Right atrium auricular region (tissue), 2 donors: ENCODE measurements at regions not wholly inside any gene's neighbourhood (a gene's known extent, or its start where the extent isn't known, plus 50 kb on each side); places are given as distances from the start of the nearest gene placed in this dataset.

Experiments
- DNase-seq: peaks from one replicate; pipeline ENCODE4 v3.0.0-alpha.2; 2019; ENCODE audit warnings: low spot score
- H3K27ac ChIP-seq, 2 donors: fragments of 200-600 bp; sonication (generic); 1 replicate in 1 of 2; 2 replicates in 1 of 2; pipeline ENCODE4 v1.5.1; 2016 to 2019
- H3K27me3 ChIP-seq, 2 donors: fragments of 200-600 bp; sonication (generic); one replicate each; pipeline versions ENCODE4 v1.5.1 to v1.6.0; 2017 to 2019
- H3K36me3 ChIP-seq: fragments of 200-600 bp; sonication (generic); one replicate; pipeline ENCODE4 v1.5.1; 2016
- H3K4me1 ChIP-seq, 2 donors: fragments of 200-600 bp; sonication (generic); one replicate each; pipeline versions ENCODE4 v1.5.1 to v1.6.0; 2017 to 2019
- H3K4me3 ChIP-seq, 2 donors: fragments of 200-600 bp; sonication (generic); 1 replicate in 1 of 2; 2 replicates in 1 of 2; pipeline ENCODE4 v1.5.1; 2017 to 2019; ENCODE audit warnings: mild to moderate bottlenecking in 1 of 2, moderate library complexity in 1 of 2
- H3K9me3 ChIP-seq, 2 donors: fragments of 200-600 bp; sonication (generic); one replicate each; pipeline ENCODE4 v1.5.1; 2019
- CTCF ChIP-seq, 2 donors: fragments of 200-600 bp; sonication (generic); IDR thresholded peaks; one replicate each; pipeline ENCODE4 v1.5.1; 2019; ENCODE audit warnings: antibody characterized with exemption in 2 of 2

DNA sequence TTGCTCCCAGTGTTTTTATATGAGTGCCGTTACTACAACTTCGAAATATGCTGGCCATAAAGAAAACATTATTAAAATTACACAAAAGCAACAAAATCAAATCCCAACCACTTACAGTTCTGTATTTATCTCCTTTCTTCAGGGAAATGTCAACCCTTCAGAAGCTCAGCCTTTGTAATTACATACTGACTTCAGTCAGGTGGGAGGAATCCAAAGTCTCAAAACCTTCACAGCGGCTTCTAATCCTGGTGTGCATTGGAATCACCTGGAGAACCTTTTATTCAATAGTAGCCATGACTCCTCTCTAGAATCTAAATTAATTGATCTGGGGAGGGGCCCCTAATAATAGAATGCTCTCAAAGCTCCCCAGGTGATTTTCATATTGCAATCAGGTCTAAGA lies 463.7 kb upstream of the ARHGEF26 start:
- DNase-seq = no peak
- no peaks in the 10 kb centered on the region for H3K4me1 ChIP-seq
- no peak for TF ChIP-seq CTCF (IDR thresholded peaks at IDR 0.05)
- no peak overlapping the region for H3K4me3 ChIP-seq
- no peak overlapping the region for H3K27ac ChIP-seq
- H3K27me3 ChIP-seq = no peaks in the 10 kb centered on the region
- no peaks in the 10 kb centered on the region for H3K9me3 ChIP-seq
- H3K36me3 ChIP-seq = no peaks in the 10 kb centered on the region

DNA sequence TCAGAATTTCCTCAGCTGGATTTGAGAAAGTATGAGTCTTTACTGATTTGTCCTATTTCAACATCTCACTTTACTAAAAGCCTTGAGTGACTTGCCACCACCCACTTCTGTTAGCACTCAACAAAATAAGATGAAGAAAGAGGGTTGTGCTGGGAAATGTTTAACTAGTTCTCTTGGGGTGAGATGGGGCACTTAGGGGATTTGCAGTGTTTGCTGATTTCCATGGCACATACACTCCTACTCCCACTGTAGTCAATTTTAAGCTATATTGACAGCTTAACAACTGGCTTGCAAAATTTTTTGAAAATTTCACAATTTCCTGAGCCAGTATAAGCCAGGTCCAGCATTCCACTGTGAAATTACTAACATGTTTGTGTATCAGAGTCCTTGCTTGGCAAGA lies 463.1 kb upstream of the ARHGEF26 start:
- no peak for TF ChIP-seq CTCF (IDR thresholded peaks at IDR 0.05)
- Histone ChIP-seq H3K4me3 (no peak overlapping the region), H3K36me3 (no peaks in the 10 kb centered on the region), H3K4me1 (no peaks in the 10 kb centered on the region), H3K27ac (no peak overlapping the region), H3K9me3 (no peaks in the 10 kb centered on the region), H3K27me3 (no peaks in the 10 kb centered on the region)
- no peak for DNase-seq

GRCh38 chr3:153666991-153667740 lies 454.0 kb upstream of the ARHGEF26 start:
- no peaks in the 10 kb centered on the region for H3K27me3 ChIP-seq
- no peak overlapping the region for H3K27ac ChIP-seq
- no peak overlapping the region for H3K4me3 ChIP-seq
- no peaks in the 10 kb centered on the region for H3K36me3 ChIP-seq
- H3K9me3 ChIP-seq = no peaks in the 10 kb centered on the region
- no peak for DNase-seq
- no peaks in the 10 kb centered on the region for H3K4me1 ChIP-seq
- no peak for TF ChIP-seq CTCF (IDR thresholded peaks at IDR 0.05)

GRCh38 chr3:153669527-153669926 lies 451.7 kb upstream of the ARHGEF26 start:
- no peak overlapping the region for H3K27ac ChIP-seq
- no peaks in the 10 kb centered on the region for H3K36me3 ChIP-seq
- no peaks in the 10 kb centered on the region for H3K4me1 ChIP-seq
- TF ChIP-seq CTCF (IDR thresholded peaks at IDR 0.05) = no peak
- DNase-seq = no peak
- no peaks in the 10 kb centered on the region for H3K27me3 ChIP-seq
- no peak overlapping the region for H3K4me3 ChIP-seq
- H3K9me3 ChIP-seq = no peaks in the 10 kb centered on the region

DNA sequence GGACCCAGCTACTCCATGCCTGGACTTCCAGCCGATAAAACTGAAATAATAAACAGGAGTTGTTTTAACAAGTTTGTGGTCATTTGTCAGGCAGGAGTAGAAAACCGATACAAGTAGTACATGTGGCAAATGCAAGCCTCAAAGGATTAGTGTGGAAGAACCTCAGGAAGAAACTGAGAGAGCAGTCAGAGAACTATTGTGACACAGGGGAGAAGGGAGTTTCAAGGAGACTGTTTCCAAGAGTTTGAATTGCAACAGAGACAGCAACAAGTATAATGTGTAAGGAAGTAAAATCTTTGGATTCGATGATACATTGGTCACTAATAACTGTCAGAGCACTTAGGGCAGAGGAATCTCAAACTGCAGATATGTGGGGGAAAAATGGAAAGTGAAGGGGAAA lies 450.6 kb upstream of the ARHGEF26 start:
- TF ChIP-seq CTCF (IDR thresholded peaks at IDR 0.05) = no peak

GRCh38 chr3:153673853-153674252 lies 447.3 kb upstream of the ARHGEF26 start:
- TF ChIP-seq CTCF (IDR thresholded peaks at IDR 0.05) = no peak
- no peaks in the 10 kb centered on the region for H3K27me3 ChIP-seq
- H3K9me3 ChIP-seq = no peaks in the 10 kb centered on the region
- no peak overlapping the region for H3K4me3 ChIP-seq
- H3K27ac ChIP-seq = no peak overlapping the region
- H3K4me1 ChIP-seq = no peaks in the 10 kb centered on the region
- no peaks in the 10 kb centered on the region for H3K36me3 ChIP-seq
- DNase-seq = no peak

More for the DNA sequence above, 450.6 kb upstream of the ARHGEF26 start:
- Histone ChIP-seq H3K4me3 (no peak overlapping the region), H3K9me3 (no peaks in the 10 kb centered on the region), H3K27ac (no peak overlapping the region), H3K36me3 (no peaks in the 10 kb centered on the region), H3K27me3 (no peaks in the 10 kb centered on the region), H3K4me1 (no peaks in the 10 kb centered on the region)
- no peak for DNase-seq
